GM19395 (cell line): ENCODE measurements at regions not wholly inside any gene's neighbourhood (a gene's known extent, or its start where the extent isn't known, plus 50 kb on each side); places are given as distances from the start of the nearest gene placed in this dataset.
"Not testable (repeated sequence)": the region's sequence is repeated elsewhere in the genome, so short reads cannot be mapped to it uniquely, and the experiment has no call there.

Experiments
- ATAC-seq: cut with Tn5 transposase; IDR thresholded peaks from one replicate; pipeline ENCODE4 v1.9.1; 2021; ENCODE audit warnings: mild to moderate bottlenecking, moderate library complexity; ENCODE audit not compliant: unreplicated experiment

DNA sequence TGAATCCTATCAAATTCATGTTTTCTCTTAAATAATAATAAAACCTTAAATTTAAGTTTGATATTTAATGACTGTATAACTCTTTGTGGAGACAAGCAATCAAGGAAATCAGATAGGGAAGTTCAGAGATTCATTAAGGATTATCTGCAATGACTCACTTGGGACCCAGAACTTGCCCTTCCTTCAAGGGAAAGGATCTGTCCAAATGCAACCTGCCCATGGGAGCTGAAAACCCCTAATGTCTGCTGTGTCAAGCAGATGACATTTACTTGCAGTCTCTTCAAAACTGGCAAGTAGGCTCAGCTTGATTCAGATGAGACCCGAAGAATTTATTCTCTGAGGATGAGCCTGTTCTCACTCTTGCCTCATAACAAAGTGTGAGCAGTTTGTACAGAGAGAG lies 1577.6 kb downstream of the EFNA5 start:
- ATAC-seq = no peak

DNA sequence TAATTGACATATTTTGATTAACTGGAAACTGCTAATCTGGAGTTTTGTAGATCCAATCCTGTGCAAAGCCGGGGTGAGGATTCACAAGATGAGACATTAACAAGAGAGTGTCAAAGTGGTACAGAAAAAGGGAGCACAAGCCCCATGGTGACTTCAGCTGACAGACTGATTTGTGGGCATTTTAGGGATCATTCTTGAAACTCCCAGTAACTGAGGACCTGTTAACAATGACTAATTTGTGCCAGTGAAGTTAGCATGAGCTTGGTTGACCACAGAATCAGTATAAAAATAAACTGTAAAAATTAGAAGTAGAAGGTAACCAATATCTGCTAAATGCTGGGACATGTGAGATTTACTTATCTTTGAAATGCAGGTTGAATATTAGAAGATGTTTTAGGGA lies 1578.3 kb downstream of the EFNA5 start:
- no peak for ATAC-seq

DNA sequence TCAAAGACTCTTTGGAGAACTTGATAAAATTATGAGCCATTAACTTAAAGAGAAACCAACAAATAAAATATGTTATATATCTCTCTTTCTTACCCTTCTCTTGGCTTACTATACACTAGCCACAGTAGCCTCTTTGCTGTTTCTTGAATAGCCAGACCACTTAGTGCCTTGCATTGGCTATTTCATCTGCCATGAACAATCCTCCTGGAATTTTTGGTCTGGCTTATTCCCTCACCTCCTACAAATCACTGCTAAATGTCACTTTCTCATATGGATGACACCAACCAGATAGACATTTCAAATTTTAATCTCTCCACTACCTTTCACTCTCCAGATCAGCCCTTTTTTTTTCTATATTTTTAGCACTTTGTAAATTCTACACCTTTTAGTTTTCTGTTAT lies 1581.7 kb downstream of the EFNA5 start:
- ATAC-seq = no peak

DNA sequence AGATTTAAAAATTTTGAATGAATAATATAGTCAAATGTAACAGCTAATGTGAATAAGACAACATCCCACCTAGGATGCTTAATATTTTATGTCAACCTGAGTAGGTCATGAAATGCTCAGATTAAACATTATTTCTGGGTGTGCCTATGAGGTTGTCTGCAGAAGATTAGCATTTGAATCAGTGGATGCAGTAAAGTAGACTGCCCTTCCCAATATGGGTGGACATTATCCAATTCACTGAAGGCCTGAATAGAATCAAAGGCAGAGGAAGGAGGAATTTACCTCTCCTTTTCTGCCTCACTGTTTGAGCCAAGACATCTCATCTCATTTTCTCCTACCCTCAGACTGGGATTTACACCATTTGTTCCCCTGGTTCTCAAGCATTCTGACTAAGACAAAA lies 1582.3 kb downstream of the EFNA5 start:
- no peak for ATAC-seq

DNA sequence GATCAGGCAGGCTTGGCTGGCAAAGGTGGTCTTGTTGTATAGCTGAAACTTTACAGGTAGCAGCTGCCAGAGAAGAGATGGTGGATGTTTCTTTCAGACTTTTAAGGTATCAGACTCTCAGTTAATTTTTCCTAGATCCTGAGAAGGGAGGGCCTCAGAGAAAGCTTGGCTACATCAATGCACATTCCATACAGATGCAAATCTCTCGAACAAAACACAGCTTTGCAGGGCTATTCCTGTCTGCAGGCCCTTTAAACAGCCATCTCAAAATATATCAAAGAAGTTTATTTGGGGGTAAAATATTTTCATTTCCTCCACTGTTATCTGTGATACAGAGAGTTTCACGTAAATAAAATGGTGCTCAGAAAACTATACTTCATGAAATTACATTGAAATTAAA lies 1584.4 kb downstream of the EFNA5 start:
- no peak for ATAC-seq

DNA sequence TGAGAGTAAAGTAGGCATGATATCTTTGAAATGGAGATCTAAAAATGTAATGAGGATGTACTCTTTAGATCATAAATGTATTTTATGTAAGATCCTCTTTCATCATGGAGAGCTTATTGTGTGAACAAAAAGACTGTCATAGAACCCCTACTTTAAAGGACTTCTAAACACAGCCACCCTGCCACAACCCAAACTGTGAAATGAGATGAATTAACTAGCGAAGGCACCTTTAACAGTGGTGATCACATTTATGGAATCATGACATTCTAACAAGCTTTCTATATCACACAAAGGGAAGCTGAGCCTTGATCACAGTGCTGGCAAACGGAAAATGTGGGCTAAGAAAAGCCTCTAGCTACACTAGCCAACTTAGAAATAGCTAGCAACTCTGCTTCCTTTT lies 1585.2 kb downstream of the EFNA5 start:
- ATAC-seq = no peak

DNA sequence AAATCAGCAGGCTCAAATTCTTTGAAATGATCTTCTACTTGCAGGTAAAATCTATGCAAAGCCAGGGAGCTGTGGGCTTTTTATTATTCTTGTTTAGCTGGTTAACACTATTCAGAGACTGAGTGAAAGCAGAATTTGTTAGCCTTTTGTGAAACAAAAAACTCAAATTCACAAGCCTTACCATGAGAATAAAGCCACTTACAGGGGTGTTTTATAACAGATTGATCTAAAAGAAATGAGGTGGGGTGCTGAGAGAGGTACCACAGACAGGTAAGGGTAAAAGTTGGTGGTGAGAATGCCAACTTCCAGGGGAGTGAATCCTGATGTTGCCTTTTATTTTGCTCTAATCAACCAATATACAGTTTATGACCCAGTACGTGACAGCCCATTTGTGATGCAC lies 1585.6 kb downstream of the EFNA5 start:
- no peak for ATAC-seq

DNA sequence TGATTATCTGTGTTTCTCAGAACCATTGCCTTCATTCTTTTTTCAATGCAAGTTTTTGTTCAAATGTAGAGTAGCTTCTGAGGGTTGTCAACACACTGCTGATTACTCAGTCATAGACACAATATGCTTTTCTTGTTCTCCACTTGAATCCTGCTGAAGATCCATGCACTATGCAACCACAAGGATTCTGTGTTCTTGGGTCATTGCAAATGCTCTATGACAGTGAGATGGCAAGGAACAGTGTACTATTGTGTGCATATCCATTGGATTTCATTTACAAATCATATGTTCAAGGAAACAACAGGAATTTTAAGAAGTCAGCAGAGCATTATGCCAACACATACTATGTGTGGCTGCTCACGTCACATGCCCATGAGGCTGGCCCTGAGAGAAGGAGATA lies 1590.2 kb downstream of the EFNA5 start:
- ATAC-seq = no peak

DNA sequence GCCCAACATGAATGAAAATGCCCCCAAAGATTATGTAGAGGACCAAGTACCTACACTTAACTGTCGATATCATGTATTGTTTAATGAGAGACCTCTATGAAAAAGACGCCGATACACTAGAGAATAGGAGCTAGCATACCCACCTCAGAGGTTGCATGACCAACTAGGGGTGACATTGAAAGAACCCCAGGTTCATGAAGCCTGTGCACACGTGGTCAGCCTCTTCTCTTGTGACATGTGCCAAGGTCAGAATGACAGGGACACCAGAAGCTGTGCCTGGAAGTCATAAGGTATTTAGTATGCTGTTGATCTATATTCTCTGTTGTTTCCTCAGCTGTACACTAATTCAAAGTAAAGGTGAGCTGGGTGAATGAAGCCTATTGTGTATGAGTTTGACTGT lies 1594.1 kb downstream of the EFNA5 start:
- no peak for ATAC-seq

DNA sequence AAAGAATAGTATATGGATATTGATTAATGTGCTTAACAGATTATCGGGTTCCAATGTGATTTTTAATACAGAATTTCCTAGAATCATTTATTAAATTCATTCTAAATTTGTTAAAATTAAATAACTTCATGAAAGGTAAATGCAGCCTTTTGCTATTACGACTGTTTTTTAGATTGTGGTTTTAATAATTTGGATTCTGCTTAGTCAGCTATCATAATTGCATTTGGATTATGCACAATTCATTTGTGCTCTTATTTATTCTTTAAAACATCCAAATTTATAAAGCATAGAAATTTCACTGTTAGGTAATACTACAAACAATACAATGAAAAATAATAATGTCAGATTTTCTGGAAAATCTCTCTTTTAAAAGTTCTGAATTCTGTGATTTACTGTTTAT lies 1598.5 kb downstream of the EFNA5 start:
- no peak for ATAC-seq

DNA sequence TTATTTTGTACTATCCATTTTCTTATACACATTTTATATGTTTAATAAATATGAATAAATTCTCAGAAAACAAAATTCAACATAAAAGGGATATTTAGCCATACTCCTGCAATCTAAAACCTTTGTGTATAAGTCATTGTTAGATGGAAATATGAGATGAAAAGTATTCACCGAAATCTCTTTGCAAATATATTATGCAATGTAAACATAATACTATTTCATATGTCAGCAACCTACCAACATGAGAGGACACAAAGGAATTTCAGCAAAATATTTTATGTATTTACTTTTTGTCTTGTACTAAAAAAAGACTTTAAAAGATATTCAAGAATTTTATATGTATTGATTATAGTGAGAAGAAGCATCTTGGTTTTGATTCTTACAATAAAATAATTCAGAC lies 1623.4 kb downstream of the EFNA5 start:
- ATAC-seq = no peak

DNA sequence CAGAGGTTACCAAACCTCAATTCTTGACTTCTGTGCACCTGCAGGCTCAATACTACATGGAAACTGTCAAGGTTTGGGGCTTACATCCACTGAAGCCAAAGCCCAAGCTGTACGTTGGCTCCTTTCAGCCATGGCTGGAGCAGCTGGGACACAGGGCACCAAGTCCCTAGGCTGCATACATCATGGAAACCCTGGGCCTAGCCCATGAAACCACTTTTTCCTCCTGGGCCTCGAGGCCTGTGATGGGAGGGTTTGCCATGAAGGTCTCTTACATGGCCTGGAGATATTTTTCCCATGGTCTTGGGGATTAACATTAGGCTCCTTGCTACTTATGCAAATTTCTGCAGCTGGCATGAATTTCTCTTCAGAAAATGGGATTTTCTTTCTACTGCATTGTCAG lies 1638.7 kb downstream of the EFNA5 start:
- not testable (repeated sequence) for ATAC-seq

DNA sequence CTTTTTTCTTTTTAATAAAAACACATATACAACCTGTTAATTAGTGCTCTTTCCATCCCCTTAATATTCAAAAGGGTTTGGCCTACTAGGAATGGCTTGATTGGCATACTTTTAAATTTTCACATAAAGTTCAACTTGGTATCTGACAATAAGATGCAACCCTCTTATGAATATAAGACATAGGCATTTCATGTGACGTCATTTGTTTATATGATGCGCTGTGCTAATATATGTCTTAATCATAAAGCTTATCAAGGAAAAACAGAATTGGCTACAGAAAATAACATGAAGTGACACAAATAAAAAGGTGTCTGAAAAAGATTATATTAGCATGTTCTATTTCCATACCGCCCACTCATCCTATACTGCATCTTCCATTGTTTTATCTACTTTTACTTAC lies 1642.4 kb downstream of the EFNA5 start:
- no peak for ATAC-seq

DNA sequence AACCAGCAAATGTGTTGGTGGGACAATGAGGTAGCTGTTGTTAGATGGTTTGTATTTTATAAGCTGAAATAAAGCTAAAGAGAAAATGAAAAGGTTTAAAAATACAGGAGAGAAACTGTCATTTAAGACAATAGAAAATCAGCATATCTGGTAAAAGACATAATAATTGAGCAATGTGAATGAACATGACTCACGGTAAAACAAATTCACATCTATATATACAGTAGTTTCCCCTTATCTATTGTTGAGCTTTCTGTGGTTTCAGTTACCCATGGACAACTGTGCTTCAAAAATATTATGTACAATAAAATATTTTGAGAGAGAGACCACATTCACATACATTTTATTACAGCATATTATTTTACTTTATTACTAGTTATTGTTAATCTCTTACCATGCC lies 1649.8 kb downstream of the EFNA5 start:
- ATAC-seq = no peak

DNA sequence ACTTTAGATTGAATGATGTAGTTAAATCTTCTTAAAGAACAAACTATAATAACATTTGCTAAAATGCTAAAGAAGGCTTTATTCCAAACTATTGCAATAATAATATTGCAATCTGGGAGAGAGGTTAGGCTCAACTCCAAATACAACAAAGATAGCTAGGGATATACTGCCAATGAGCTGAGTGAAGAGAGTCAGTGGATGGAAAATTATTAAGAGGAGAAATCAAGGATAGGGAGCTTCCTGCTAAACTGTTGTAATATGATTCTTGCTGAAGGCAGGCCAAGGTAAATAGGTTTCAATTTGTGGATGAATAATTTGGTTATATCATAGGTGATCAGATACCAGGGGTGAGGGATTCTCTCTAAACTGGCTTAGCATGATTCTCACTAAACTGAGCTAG lies 1651.5 kb downstream of the EFNA5 start:
- no peak for ATAC-seq

DNA sequence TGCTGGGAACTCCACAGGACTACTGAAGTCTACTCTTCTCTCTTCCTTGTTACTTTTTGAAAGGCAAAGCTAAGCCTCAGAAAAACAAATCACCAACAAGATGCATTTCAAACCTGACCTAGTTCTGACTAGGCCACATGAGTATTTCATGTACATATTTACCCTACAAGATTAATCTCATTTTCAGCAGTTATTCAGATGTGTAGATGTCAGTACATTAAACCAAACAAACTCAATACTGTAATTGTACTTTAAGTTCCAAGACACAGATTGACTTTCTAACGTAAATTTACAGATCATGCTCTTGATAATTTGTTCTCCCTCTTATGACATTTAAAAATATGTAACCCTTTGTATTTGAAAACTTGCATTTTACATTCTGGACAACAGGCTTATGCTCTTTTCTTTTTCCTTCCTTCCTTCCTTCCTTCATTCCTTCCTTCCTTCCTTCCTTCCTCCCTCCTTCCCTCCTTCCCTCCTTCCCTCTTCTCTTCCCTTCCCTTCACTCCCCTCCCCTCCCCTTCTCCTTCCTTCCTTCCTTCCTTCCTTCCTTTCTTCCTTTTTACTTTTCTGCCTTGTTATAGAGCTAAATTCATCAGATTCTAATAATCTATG lies 1653.4 kb downstream of the EFNA5 start:
- no peak for ATAC-seq

DNA sequence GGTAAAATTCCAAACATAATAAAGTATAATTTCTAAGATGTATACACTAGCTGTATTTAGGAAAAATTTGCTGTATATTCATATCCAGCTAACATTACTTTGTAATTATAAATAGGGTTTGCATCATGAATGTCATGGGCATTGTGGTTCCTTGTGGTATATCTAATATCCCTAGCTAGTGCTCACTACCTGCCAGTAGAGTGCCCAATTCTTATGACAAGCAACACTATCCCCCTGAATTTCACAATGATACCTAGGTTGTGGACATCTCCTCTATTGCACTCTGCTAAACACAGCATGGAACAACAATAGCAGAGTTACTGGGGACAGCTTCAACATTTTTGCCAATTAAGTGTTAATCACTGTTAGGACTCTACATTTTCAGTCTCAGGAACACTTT lies 1656.5 kb downstream of the EFNA5 start:
- ATAC-seq = no peak

DNA sequence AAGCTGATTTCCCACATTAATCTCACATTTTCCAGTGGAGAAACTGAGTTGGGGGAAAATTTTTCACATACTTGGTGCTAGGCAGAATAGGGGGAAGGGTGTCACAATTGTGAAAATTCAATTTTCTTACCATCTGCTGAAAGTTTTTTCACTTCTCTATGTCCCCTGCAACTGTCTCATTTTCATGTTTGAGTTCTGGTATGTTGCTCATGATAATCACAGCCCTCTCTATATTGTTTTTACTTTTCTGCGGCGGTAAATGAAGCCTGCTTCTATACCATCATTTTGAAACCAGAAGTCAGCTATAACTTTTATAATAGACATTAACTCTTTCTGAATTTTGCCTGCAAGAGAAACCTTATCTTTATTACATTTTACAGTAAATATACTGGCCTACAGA lies 1664.5 kb downstream of the EFNA5 start:
- ATAC-seq = no peak

DNA sequence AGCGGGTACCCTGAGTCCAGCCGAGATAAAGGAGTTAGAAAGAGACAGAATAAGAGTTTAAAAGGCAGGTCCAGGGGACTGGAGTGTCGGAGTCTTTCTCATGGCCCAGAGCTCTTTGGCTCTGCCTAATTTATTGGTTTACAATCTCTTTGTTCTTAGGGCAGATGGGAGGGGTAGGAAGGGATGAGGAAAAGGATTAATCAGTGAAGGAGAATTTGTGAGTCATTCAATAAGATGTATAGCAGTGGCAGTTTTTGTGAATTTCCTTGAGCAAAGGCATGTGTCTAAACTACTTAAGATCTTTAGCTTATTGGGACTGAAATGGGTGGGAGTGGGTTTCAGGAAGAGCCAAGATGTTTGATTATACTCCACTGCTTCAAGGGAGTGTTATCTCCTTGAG lies 1671.7 kb downstream of the EFNA5 start:
- ATAC-seq = not testable (repeated sequence)

DNA sequence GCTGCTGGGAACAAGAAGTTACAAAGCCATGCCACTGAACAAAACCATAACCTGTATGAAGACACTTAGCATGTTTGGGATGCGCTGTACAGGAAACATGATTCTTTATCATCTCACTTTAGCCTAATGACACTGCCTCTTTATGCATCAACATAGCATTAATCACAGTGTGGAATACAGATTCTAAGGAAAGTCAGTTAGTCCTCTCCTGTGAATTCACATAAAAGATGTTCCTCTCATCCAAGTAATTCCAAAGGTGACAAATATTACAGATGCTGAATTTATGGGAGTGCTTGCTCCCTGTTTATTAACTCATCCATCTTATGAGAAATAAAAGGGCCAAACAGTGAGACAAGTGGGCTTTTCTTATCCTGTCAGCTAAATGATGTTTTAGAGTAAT lies 1677.7 kb downstream of the EFNA5 start:
- ATAC-seq = no peak

DNA sequence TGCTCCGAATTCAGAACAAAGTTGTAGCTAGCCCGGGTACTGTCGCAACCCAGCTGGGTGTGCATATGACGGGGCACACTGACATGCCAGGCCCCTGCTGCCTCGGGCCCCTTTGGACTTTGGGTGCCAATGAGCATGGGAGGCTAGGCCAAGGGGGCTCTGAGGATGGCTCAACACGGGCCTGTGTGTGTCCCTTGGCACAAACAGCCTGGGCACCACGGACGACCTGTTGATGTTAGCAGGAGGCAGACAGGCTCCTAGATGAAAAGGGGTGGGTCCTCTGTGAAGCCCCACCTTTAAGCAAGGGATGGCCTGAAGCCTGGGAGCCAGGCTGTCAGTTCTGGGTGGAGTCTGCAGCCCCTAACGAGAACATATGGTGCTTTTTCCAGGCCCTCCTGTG lies 1688.2 kb downstream of the EFNA5 start:
- no peak for ATAC-seq

DNA sequence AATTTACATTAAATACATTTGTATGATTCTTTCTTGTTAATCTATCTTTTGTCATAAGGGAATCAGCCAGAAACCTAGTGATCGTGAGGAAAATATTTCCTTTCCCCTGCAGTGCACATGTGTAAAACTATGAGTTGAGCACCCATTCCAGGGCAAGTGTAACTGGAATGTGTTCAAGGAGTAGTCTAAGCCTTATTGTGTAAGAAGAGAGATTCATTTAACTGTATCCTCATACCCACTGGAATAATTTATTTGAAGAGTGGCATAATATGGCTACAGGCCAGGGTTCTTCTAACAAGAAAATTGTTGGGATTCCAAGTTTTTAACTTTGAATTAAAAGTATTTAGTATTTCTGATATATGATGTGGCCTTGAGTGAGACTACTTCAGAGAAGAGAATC lies 1692.7 kb downstream of the EFNA5 start:
- ATAC-seq = no peak

DNA sequence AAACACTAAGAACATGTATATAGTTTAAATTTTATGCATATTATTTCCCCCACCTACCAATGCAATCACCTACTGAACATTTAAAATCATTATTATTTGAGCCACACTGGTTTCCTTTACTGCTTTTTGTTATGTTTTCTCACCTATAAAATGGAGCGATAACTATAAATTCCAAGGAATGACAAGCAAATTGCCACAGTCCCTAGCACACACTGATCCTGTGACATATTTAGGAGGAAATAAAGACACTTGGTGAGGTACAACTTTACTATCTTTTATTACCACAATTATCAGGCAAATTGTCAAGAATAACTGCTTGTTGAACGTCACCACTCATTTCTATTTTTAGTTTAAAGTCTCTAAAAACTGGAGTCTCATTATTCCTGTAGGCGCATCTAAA lies 1693.6 kb downstream of the EFNA5 start:
- no peak for ATAC-seq

DNA sequence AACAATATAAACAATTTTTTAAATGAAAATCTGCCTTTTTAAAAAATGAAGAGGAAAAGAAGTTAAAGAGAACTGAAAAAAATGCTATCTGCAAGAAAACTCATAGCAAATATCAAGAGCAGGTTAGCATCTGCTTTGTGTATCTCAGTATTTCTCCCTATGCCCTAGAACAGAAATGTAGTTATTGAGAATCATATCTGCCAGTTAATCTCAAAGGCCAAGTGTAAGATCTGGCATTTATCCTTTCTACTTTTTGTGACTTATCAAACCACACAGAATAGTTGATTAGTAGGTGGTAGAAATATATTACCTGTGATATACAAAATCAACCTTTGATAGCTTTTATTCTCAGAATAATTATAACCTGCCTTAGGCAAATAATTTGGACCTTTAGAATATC lies 1699.8 kb downstream of the EFNA5 start:
- no peak for ATAC-seq
